ENCODE measurements at regions not wholly inside any gene's neighbourhood (a gene's known extent, or its start where the extent isn't known, plus 50 kb on each side); places are given as distances from the start of the nearest gene placed in this dataset.

GRCh38 chr18:66724664-66725356, 120.9 kb upstream of the CDH19 start:
- H3K36me3 ChIP-seq (ENCODE audit: control insufficient read depth in 2 of 2, insufficient read depth in 1 of 2, low read length in 2 of 2), result no peaks in the 10 kb centered on the region
- CTCF ChIA-PET, result no interaction called here
- H3K27ac ChIP-seq (ENCODE audit: extremely low read depth, low read depth, low read length), result no peak overlapping the region
- H3K4me3 ChIP-seq (ENCODE audit: low read depth, low read length), result no peak overlapping the region
- no peaks in the 10 kb centered on the region for H3K9me3 ChIP-seq (ENCODE audit: control insufficient read depth, insufficient read depth, low read depth, low read length)
- no peaks in the 10 kb centered on the region for H3K4me1 ChIP-seq (ENCODE audit: control insufficient read depth, insufficient read depth, low read length)
- TF ChIP-seq ZNF677 (tag by site-specific recombination; IDR thresholded peaks at IDR 0.05) (no peak), ZNF280D (tag by site-specific recombination; IDR thresholded peaks at IDR 0.05) (no peak), ZNF747 (tag by site-specific recombination; IDR thresholded peaks at IDR 0.05) (no peak), ZNF423 (tag by site-specific recombination; IDR thresholded peaks at IDR 0.05) (no peak), ZNF114 (tag by site-specific recombination; IDR thresholded peaks at IDR 0.05) (no peak), ZNF785 (tag by site-specific recombination; IDR thresholded peaks at IDR 0.05) (no peak), ZNF629 (tag by site-specific recombination; IDR thresholded peaks at IDR 0.05) (no peak), ZNF76 (tag by site-specific recombination; IDR thresholded peaks at IDR 0.05; ENCODE audit: borderline replicate concordance, low read depth) (no peak), ZNF26 (tag by site-specific recombination; IDR thresholded peaks at IDR 0.05) (no peak), ZNF274 (IDR thresholded peaks at IDR 0.05; ENCODE audit: low read length) (no peak), ZNF274 (tag by site-specific recombination; IDR thresholded peaks at IDR 0.05; ENCODE audit: borderline replicate concordance) (no peak), ZNF24 (tag by site-specific recombination; IDR thresholded peaks at IDR 0.05) (no peak), ZNF596 (tag by site-specific recombination; IDR thresholded peaks at IDR 0.05) (no peak), ZNF239 (tag by site-specific recombination; IDR thresholded peaks at IDR 0.05) (no peak), ZFHX2 (tag by site-specific recombination; conservative IDR thresholded peaks at IDR 0.05) (no peak), ZBTB48 (tag by site-specific recombination; IDR thresholded peaks at IDR 0.05) (no peak), ZNF488 (tag by site-specific recombination; IDR thresholded peaks at IDR 0.05) (no peak)
- POLR2A ChIA-PET, result no interaction called here

GRCh38 chr18:66722671-66723070, 118.8 kb upstream of the CDH19 start:
- POLR2A ChIA-PET, result no interaction called here
- CTCF ChIA-PET, result no interaction called here

More at GRCh38 chr18:66722671-66723070, 118.8 kb upstream of the CDH19 start:
- Histone ChIP-seq H3K27ac (ENCODE audit: extremely low read depth, low read depth, low read length) (no peak overlapping the region), H3K4me3 (ENCODE audit: low read depth, low read length) (no peak overlapping the region), H3K9me3 (ENCODE audit: control insufficient read depth, insufficient read depth, low read depth, low read length) (no peaks in the 10 kb centered on the region), H3K36me3 (ENCODE audit: control insufficient read depth in 2 of 2, insufficient read depth in 1 of 2, low read length in 2 of 2) (no peaks in the 10 kb centered on the region), H3K4me1 (ENCODE audit: control insufficient read depth, insufficient read depth, low read length) (no peaks in the 10 kb centered on the region)
- TF ChIP-seq ZNF843 (tag by site-specific recombination; IDR thresholded peaks at IDR 0.05) (no peak), ZNF645 (tag by site-specific recombination; IDR thresholded peaks at IDR 0.05) (no peak), KLF8 (tag by site-specific recombination; IDR thresholded peaks at IDR 0.05) (no peak), ZNF654 (tag by site-specific recombination; IDR thresholded peaks at IDR 0.05; ENCODE audit: low read depth) (no peak), ZNF510 (tag by site-specific recombination; IDR thresholded peaks at IDR 0.05; ENCODE audit: insufficient replicate concordance) (no peak), ZNF426 (tag by site-specific recombination; IDR thresholded peaks at IDR 0.05) (no peak), ZBTB8A (tag by site-specific recombination; IDR thresholded peaks at IDR 0.05) (no peak), OVOL3 (tag by site-specific recombination; IDR thresholded peaks at IDR 0.05) (no peak), ZNF184 (tag by site-specific recombination; IDR thresholded peaks at IDR 0.05) (no peak), ZNF837 (tag by site-specific recombination; IDR thresholded peaks at IDR 0.05) (no peak), ZFP3 (tag by site-specific recombination; IDR thresholded peaks at IDR 0.05; ENCODE audit: low read depth) (no peak), ZNF549 (tag by site-specific recombination; IDR thresholded peaks at IDR 0.05) (no peak), WT1 (tag by site-specific recombination; IDR thresholded peaks at IDR 0.05) (no peak)
